GM10248 (cell line): ENCODE measurements at regions not wholly inside any gene's neighbourhood (a gene's known extent, or its start where the extent isn't known, plus 50 kb on each side); places are given as distances from the start of the nearest gene placed in this dataset.

ENCODE experiments used
- CTCF ChIA-PET: fragments of 300-600 bp; sonication (Branson Sonifier 250); formaldehyde crosslinking; extraction: SDS; loops from one replicate; lab custom pipeline; 2021; ENCODE audit warnings: antibody characterized with exemption; lab: Yijun Ruan, JAX
- POLR2A ChIA-PET: fragments of 350-650 bp; sonication (Branson Sonifier 250); formaldehyde crosslinking; extraction: SDS; loops from one replicate; lab custom pipeline; 2020; ENCODE audit warnings: antibody characterized with exemption; lab: Yijun Ruan, JAX
- DNase-seq: peaks from one replicate; pipeline ENCODE4 v3.0.0; 2012; ENCODE audit errors: extremely low spot score
- CTCF ChIP-seq: IDR thresholded peaks from 2 replicates; pipeline ENCODE4 v1.5.1; 2012; ENCODE audit warnings: mild to moderate bottlenecking, low read depth; ENCODE audit errors: extremely low read depth, missing control alignments, control extremely low read depth

GRCh38 chr17:5837055-5837491 is 233.1 kb upstream of the WSCD1 start:
- ChIA-PET POLR2A (no interaction called here), CTCF (no interaction called here)
- TF ChIP-seq CTCF, result no peak

GRCh38 chr17:5838661-5839300 is 231.4 kb upstream of the WSCD1 start:
- CTCF ChIA-PET, result no interaction called here
- POLR2A ChIA-PET, result no interaction called here
- no peak for TF ChIP-seq CTCF
- DNase-seq, result no peak

More at GRCh38 chr17:5837055-5837491, 233.1 kb upstream of the WSCD1 start:
- DNase-seq, result no peak

GRCh38 chr17:5840811-5841446 is 229.2 kb upstream of the WSCD1 start:
- TF ChIP-seq CTCF, result no peak
- POLR2A ChIA-PET, result no interaction called here
- CTCF ChIA-PET, result no interaction called here
- DNase-seq, result no peak

GRCh38 chr17:5841862-5842261 is 228.3 kb upstream of the WSCD1 start:
- CTCF ChIA-PET, result no interaction called here
- no peak for DNase-seq
- POLR2A ChIA-PET, result no interaction called here
- no peak for TF ChIP-seq CTCF

- CTCF ChIA-PET, result no interaction called here
- DNase-seq, result no peak
- TF ChIP-seq CTCF, result no peak
- POLR2A ChIA-PET, result no interaction called here
Observed at GRCh38 chr17:5843366-5844026, 226.7 kb upstream of the WSCD1 start.

GRCh38 chr17:5846001-5846400 is 224.2 kb upstream of the WSCD1 start:
- DNase-seq, result no peak
- CTCF ChIA-PET, result no interaction called here
- no peak for TF ChIP-seq CTCF
- POLR2A ChIA-PET, result no interaction called here
